ENCODE measurements at regions not wholly inside any gene's neighbourhood (a gene's known extent, or its start where the extent isn't known, plus 50 kb on each side); places are given as distances from the start of the nearest gene placed in this dataset.

DNA sequence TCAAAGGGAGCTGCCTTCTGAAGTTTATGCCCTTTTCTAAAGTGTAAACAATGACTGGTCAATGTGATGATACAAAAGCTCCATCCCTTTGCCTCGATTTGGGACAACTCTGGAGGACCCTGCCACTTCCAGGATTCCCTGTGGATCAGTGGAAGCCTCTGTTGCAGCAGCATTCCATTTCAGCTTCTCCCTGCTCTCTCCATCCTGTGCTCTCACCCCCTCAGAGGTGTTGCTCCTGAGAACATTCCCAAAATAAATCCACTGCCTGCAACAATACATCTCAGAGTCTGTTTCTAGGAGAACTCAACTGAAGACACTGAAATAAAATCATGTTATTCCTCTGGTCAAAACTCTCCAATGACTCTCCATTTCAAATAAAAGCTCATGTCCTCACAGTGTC lies 263.6 kb downstream of the HACE1 start:
- no peaks in the 10 kb centered on the region for H4K20me1 ChIP-seq (ENCODE audit: low read depth, low read length)
- TF ChIP-seq EZH2phosphoT487 (conservative IDR thresholded peaks at IDR 0.05; ENCODE audit: low read length), result no peak
- TF ChIP-seq, protein P1, sequence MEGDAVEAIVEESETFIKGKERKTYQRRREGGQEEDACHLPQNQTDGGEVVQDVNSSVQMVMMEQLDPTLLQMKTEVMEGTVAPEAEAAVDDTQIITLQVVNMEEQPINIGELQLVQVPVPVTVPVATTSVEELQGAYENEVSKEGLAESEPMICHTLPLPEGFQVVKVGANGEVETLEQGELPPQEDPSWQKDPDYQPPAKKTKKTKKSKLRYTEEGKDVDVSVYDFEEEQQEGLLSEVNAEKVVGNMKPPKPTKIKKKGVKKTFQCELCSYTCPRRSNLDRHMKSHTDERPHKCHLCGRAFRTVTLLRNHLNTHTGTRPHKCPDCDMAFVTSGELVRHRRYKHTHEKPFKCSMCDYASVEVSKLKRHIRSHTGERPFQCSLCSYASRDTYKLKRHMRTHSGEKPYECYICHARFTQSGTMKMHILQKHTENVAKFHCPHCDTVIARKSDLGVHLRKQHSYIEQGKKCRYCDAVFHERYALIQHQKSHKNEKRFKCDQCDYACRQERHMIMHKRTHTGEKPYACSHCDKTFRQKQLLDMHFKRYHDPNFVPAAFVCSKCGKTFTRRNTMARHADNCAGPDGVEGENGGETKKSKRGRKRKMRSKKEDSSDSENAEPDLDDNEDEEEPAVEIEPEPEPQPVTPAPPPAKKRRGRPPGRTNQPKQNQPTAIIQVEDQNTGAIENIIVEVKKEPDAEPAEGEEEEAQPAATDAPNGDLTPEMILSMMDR (IDR thresholded peaks at IDR 0.05; ENCODE audit: insufficient read depth, low read length, poor library complexity, severe bottlenecking), result no peak
- H3K4me2 ChIP-seq (ENCODE audit: low read depth, low read length, poor library complexity, severe bottlenecking), result no peak overlapping the region
- H3K27ac ChIP-seq (ENCODE audit: low read depth, low read length), result no peak overlapping the region
- no peaks in the 10 kb centered on the region for H3K27me3 ChIP-seq (ENCODE audit: low read length)
- H3K79me2 ChIP-seq (ENCODE audit: insufficient read depth, low read length), result no peaks in the 10 kb centered on the region
- no peaks in the 10 kb centered on the region for H3K9me2 ChIP-seq (replicated peaks; ENCODE audit: insufficient read depth, low read length)
- no peaks in the 10 kb centered on the region for H3K36me3 ChIP-seq (ENCODE audit: low read length)
- H3K9ac ChIP-seq (ENCODE audit: low read length), result no peak overlapping the region
- no peak overlapping the region for H3K4me3 ChIP-seq (ENCODE audit: insufficient read depth, low read length, poor library complexity, severe bottlenecking)
- no peak overlapping the region for H2AFZ ChIP-seq (ENCODE audit: low read depth, low read length, severe bottlenecking)
- no peaks in the 10 kb centered on the region for H3K9me3 ChIP-seq (ENCODE audit: insufficient read depth, low read length)
- no peaks in the 10 kb centered on the region for H3F3A ChIP-seq (ENCODE audit: insufficient read depth)

DNA sequence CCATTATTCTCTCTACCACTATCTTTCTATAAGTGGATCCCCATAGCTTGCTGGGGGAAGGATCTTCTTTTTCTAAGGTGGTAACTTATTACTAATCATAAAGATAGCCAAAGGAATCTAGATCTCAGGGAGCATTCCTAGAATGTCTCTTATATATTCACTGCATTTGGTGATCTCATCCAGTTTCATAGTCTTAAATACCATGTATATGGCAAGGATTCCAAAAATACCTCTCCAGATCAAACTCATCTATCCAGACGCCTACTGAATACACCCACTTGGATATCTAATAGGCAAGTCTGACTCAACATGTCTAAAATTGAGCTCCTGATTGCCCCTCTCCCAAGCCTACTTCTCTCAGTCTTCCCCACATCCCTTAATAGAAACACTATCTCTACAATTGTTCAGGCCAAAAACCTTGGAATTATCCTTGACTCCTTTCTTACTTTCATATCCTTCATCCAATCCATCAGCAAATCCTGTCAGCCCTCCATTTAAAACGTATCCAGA lies 264.4 kb downstream of the HACE1 start:
- H3K36me3 ChIP-seq (ENCODE audit: low read length), result no peaks in the 10 kb centered on the region
- no peaks in the 10 kb centered on the region for H3K9me2 ChIP-seq (replicated peaks; ENCODE audit: insufficient read depth, low read length)
- no peaks in the 10 kb centered on the region for H3F3A ChIP-seq (ENCODE audit: insufficient read depth)
- no peak overlapping the region for H3K9ac ChIP-seq (ENCODE audit: low read length)
- H2AFZ ChIP-seq (ENCODE audit: low read depth, low read length, severe bottlenecking), result no peak overlapping the region
- no peaks in the 10 kb centered on the region for H4K20me1 ChIP-seq (ENCODE audit: low read depth, low read length)
- no peak overlapping the region for H3K27ac ChIP-seq (ENCODE audit: low read depth, low read length)
- H3K79me2 ChIP-seq (ENCODE audit: insufficient read depth, low read length), result no peaks in the 10 kb centered on the region
- TF ChIP-seq, protein P1 (IDR thresholded peaks at IDR 0.05; ENCODE audit: insufficient read depth, low read length, poor library complexity, severe bottlenecking), result no peak
- no peak for TF ChIP-seq EZH2phosphoT487 (conservative IDR thresholded peaks at IDR 0.05; ENCODE audit: low read length)
- H3K9me3 ChIP-seq (ENCODE audit: insufficient read depth, low read length), result no peaks in the 10 kb centered on the region
- H3K27me3 ChIP-seq (ENCODE audit: low read length), result no peaks in the 10 kb centered on the region
- H3K4me2 ChIP-seq (ENCODE audit: low read depth, low read length, poor library complexity, severe bottlenecking), result no peak overlapping the region
- H3K4me3 ChIP-seq (ENCODE audit: insufficient read depth, low read length, poor library complexity, severe bottlenecking), result no peak overlapping the region

DNA sequence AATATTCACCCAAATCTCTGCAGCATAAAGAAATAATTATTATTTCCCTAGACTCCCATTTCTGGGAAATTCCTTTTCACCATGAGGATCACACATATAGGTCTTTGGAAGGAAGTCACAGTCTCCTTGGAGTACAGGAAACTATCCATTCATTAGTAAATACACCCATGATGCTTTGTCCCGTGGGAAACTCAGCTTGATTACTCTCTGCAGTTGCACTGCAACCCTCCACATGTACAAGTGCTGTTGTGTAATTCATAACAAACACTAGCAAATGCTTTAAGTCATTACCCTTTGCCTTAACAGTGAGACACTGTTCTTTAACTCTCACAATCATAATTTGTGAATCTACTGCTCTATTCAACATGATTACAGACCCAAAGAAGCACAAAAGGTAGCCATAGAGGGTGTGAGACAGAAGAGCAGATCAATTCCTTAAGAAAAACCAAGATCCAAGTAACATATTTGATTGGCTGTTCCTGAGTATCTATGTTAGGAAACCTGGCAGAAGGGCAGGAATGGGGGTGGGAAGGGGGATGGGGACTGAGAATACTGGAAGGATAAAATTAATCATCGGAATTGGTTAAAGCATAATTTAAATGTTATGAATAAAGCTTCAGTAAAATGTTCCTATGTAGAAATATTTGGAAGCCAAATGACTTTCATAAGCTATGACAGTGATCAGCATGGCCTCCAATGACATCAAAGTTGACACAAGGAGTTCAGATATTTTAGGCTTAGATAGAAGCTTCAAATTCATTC lies 268.0 kb downstream of the HACE1 start:
- no peak overlapping the region for H2AFZ ChIP-seq (ENCODE audit: low read depth, low read length, severe bottlenecking)

More for the DNA sequence above, 268.0 kb downstream of the HACE1 start:
- no peak overlapping the region for H3K4me2 ChIP-seq (ENCODE audit: low read depth, low read length, poor library complexity, severe bottlenecking)
- no peak for TF ChIP-seq EZH2phosphoT487 (conservative IDR thresholded peaks at IDR 0.05; ENCODE audit: low read length)
- TF ChIP-seq, protein P1 (IDR thresholded peaks at IDR 0.05; ENCODE audit: insufficient read depth, low read length, poor library complexity, severe bottlenecking), result no peak
- H3F3A ChIP-seq (ENCODE audit: insufficient read depth), result no peaks in the 10 kb centered on the region
- no peaks in the 10 kb centered on the region for H3K36me3 ChIP-seq (ENCODE audit: low read length)
- no peak overlapping the region for H3K27ac ChIP-seq (ENCODE audit: low read depth, low read length)
- no peaks in the 10 kb centered on the region for H3K27me3 ChIP-seq (ENCODE audit: low read length)
- no peak overlapping the region for H3K9ac ChIP-seq (ENCODE audit: low read length)
- H3K79me2 ChIP-seq (ENCODE audit: insufficient read depth, low read length), result no peaks in the 10 kb centered on the region
- H3K4me3 ChIP-seq (ENCODE audit: insufficient read depth, low read length, poor library complexity, severe bottlenecking), result no peak overlapping the region
- H3K9me2 ChIP-seq (replicated peaks; ENCODE audit: insufficient read depth, low read length), result no peaks in the 10 kb centered on the region
- no peaks in the 10 kb centered on the region for H4K20me1 ChIP-seq (ENCODE audit: low read depth, low read length)
- H3K9me3 ChIP-seq (ENCODE audit: insufficient read depth, low read length), result no peaks in the 10 kb centered on the region
